ENCODE measurements at regions not wholly inside any gene's neighbourhood (a gene's known extent, or its start where the extent isn't known, plus 50 kb on each side); places are given as distances from the start of the nearest gene placed in this dataset.

DNA sequence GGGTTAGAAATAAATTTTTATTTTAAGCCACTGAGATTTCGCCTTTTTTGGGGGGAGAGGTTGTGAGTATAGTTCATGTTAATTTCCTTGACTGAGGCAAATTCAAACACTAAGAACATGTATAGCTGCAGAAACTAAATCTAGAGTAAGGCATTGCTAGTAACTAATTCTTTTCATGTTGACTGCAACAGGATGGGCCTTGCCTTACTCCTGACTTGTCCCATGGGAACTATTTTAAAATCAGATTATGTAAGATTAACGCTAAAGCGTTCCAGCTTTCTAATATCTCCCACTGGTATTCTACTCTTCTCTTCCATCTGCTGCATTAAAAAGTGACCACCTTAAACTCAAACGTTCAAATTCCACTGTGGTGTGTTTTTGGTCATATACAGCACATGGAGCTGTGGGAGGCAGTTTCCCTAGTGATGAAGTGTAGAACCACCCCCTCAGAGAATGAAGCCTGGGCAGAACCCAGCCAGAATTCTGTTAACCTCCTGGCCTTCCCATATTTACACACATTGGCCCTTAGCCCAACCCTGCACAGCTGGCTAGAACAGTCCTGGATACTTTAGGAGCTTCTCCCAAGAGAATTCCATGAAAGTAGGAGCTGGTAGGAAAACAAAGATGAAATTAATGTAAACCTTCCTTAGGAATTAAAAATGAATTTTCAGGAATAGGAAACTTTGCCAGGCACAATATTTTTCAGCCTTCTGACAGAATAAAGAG, 687.8 kb downstream of the SLC4A3 start:
- Histone ChIP-seq H3K9me3 (no peaks in the 10 kb centered on the region), H3K4me2 (no peak overlapping the region), H4K20me1 (no peaks in the 10 kb centered on the region), H3K4me1 (no peaks in the 10 kb centered on the region), H3K9ac (no peak overlapping the region), H3K4me3 (no peak overlapping the region), H3K36me3 (no peaks in the 10 kb centered on the region), H3K27me3 (no peaks in the 10 kb centered on the region), H3K27ac (no peak overlapping the region)
- TF ChIP-seq Cebpa-rat (IDR thresholded peaks at IDR 0.05), result no peak

DNA sequence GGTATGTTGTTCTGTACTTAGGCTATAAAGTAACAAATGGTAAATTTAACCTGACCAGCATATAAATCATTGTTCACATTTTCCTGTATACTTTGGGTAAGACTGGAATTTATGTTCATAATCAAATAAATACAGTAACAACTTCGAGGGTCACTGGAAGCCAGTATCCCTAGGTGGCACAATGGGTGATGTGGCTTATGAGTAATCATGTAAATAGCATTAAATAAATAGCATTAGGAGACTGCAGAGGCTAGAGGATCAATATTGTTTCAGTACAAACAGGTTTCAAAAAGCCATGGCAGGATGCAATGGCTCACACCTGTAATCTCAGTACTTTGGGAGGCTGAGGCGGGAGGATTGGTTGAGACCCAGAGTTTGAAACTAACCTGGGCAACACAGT, 690.6 kb downstream of the SLC4A3 start:
- no peaks in the 10 kb centered on the region for H3K27me3 ChIP-seq

GRCh38 chr2:220318508-220318907, 691.1 kb downstream of the SLC4A3 start:
- no peak for TF ChIP-seq Cebpa-rat (IDR thresholded peaks at IDR 0.05)
- H3K27ac ChIP-seq, result no peak overlapping the region
- H3K36me3 ChIP-seq, result no peaks in the 10 kb centered on the region
- H3K9me3 ChIP-seq, result no peaks in the 10 kb centered on the region
- no peaks in the 10 kb centered on the region for H3K4me1 ChIP-seq
- no peaks in the 10 kb centered on the region for H4K20me1 ChIP-seq
- no peak overlapping the region for H3K4me3 ChIP-seq
- no peaks in the 10 kb centered on the region for H3K27me3 ChIP-seq
- H3K4me2 ChIP-seq, result no peak overlapping the region
- no peak overlapping the region for H3K9ac ChIP-seq

More for the DNA sequence above, 690.6 kb downstream of the SLC4A3 start:
- Histone ChIP-seq H3K27ac (no peak overlapping the region), H4K20me1 (no peaks in the 10 kb centered on the region), H3K4me2 (no peak overlapping the region), H3K4me3 (no peak overlapping the region), H3K4me1 (no peaks in the 10 kb centered on the region), H3K36me3 (no peaks in the 10 kb centered on the region), H3K9me3 (no peaks in the 10 kb centered on the region), H3K9ac (no peak overlapping the region)
- no peak for TF ChIP-seq Cebpa-rat (IDR thresholded peaks at IDR 0.05)

GRCh38 chr2:220320326-220320725, 692.9 kb downstream of the SLC4A3 start:
- no peak for TF ChIP-seq Cebpa-rat (IDR thresholded peaks at IDR 0.05)
- no peaks in the 10 kb centered on the region for H4K20me1 ChIP-seq
- no peaks in the 10 kb centered on the region for H3K4me1 ChIP-seq
- H3K27ac ChIP-seq, result no peak overlapping the region
- H3K9me3 ChIP-seq, result no peaks in the 10 kb centered on the region
- H3K36me3 ChIP-seq, result no peaks in the 10 kb centered on the region
- no peaks in the 10 kb centered on the region for H3K27me3 ChIP-seq
- no peak overlapping the region for H3K4me3 ChIP-seq
- H3K4me2 ChIP-seq, result no peak overlapping the region
- no peak overlapping the region for H3K9ac ChIP-seq

DNA sequence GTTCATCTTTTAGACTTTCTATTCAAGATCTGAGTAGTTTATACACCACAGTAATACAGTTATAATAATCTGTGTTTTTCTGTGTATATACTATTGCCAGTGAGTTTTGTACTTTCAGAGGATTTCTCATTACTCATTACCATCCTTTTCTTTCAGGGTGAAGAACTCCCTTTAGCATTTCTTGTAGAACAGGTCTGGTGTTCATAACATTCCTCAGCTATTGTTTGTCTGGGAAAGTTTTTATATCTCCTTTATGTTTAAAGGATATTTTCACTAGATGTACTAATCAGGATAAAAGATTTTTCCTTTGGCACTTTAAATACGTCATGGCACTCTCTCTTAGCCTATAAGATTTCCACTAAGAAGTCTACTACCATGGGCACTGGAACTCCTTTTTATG, 705.5 kb downstream of the SLC4A3 start:
- Histone ChIP-seq H3K9ac (no peak overlapping the region), H3K27ac (no peak overlapping the region), H3K36me3 (no peaks in the 10 kb centered on the region), H4K20me1 (no peaks in the 10 kb centered on the region), H3K4me1 (peaks cover 6% of the 10 kb centered on the region; the same call in 1 of the 2 replicates), H3K27me3 (no peaks in the 10 kb centered on the region), H3K4me3 (no peak overlapping the region), H3K4me2 (no peak overlapping the region), H3K9me3 (no peaks in the 10 kb centered on the region)
- no peak for TF ChIP-seq Cebpa-rat (IDR thresholded peaks at IDR 0.05)

- Histone ChIP-seq H3K9me3 (no peaks in the 10 kb centered on the region), H4K20me1 (no peaks in the 10 kb centered on the region), H3K27ac (no peak overlapping the region), H3K4me2 (no peak overlapping the region), H3K27me3 (no peaks in the 10 kb centered on the region), H3K4me3 (no peak overlapping the region), H3K36me3 (no peaks in the 10 kb centered on the region), H3K9ac (no peak overlapping the region), H3K4me1 (peaks cover 8% of the 10 kb centered on the region; the same call in 1 of the 2 replicates)
- no peak for TF ChIP-seq Cebpa-rat (IDR thresholded peaks at IDR 0.05)
These were observed 706.8 kb downstream of the SLC4A3 start for GRCh38 chr2:220334210-220334609.

DNA sequence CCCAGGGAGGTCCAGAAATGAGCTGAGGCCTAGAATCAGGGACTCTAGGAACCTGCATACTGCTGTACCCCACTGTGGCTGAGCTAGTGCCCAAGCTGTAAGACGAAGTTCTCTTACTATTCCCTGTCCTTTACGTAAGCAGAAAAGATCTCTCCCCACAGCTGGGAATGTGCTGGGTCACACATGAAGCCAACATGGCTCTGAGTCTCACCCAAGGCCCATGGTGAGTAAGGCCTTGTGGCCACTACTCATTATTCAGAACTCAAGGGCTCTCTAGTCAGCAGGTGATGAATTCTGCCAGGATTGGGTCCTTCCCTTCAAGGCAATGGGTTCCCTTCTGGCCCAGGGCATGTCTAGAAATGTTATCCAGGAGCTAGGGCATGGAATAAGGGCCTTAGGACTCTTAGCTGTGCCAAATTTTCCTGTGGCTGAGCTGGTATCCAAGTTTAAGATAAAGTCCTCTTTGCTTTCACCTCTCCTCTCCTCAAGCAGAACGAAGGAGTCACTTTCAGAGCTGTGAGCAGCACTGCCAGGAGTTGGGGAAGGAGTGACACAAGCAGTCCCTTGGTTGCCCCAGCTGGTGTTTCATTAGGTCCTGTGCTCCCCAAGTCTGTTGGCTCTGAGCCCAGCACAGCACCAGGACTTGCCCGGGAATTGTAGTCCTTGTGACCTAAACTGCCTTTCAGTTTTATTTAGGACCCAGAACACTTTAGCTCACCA, 707.6 kb downstream of the SLC4A3 start:
- Histone ChIP-seq H4K20me1 (no peaks in the 10 kb centered on the region), H3K9me3 (no peaks in the 10 kb centered on the region), H3K4me2 (no peak overlapping the region), H3K27ac (no peak overlapping the region), H3K9ac (no peak overlapping the region), H3K27me3 (no peaks in the 10 kb centered on the region), H3K4me3 (no peak overlapping the region), H3K36me3 (no peaks in the 10 kb centered on the region), H3K4me1 (peaks cover 8% of the 10 kb centered on the region; the same call in 1 of the 2 replicates)
- no peak for TF ChIP-seq Cebpa-rat (IDR thresholded peaks at IDR 0.05)

GRCh38 chr2:220335591-220335915, 708.1 kb downstream of the SLC4A3 start:
- Histone ChIP-seq H3K9ac (no peak overlapping the region), H3K36me3 (no peaks in the 10 kb centered on the region), H3K9me3 (no peaks in the 10 kb centered on the region), H4K20me1 (no peaks in the 10 kb centered on the region), H3K4me1 (peaks cover 8% of the 10 kb centered on the region; the same call in 1 of the 2 replicates), H3K4me2 (no peak overlapping the region), H3K27ac (no peak overlapping the region), H3K4me3 (no peak overlapping the region), H3K27me3 (no peaks in the 10 kb centered on the region)
- TF ChIP-seq Cebpa-rat (IDR thresholded peaks at IDR 0.05), result no peak

GRCh38 chr2:220336771-220337170, 709.3 kb downstream of the SLC4A3 start:
- H3K9ac ChIP-seq, result no peak overlapping the region
- H3K4me3 ChIP-seq, result no peak overlapping the region

More at GRCh38 chr2:220336771-220337170, 709.3 kb downstream of the SLC4A3 start:
- no peak for TF ChIP-seq Cebpa-rat (IDR thresholded peaks at IDR 0.05)
- no peaks in the 10 kb centered on the region for H4K20me1 ChIP-seq
- H3K36me3 ChIP-seq, result no peaks in the 10 kb centered on the region
- peaks cover 8% of the 10 kb centered on the region; the same call in 1 of the 2 replicates for H3K4me1 ChIP-seq
- H3K27me3 ChIP-seq, result no peaks in the 10 kb centered on the region
- H3K4me2 ChIP-seq, result no peak overlapping the region
- H3K9me3 ChIP-seq, result no peaks in the 10 kb centered on the region
- no peak overlapping the region for H3K27ac ChIP-seq
